Stomach (tissue), 8 donors: ENCODE measurements at regions not wholly inside any gene's neighbourhood (a gene's known extent, or its start where the extent isn't known, plus 50 kb on each side); places are given as distances from the start of the nearest gene placed in this dataset.

Experiments
- DNase-seq, 2 donors: peaks; one replicate each; pipeline versions ENCODE4 v3.0.0 to v3.0.0-alpha.2; 2013 to 2019
- H3K27ac ChIP-seq, 5 donors: fragments of 200-600 bp in 4 of 5; sonication (generic) in 4 of 5; one replicate each; pipeline ENCODE4 v1.5.1; 2013 to 2019; ENCODE audit warnings: mild to moderate bottlenecking in 1 of 5, moderate library complexity in 1 of 5
- H3K27me3 ChIP-seq, 3 donors: fragments of 200-600 bp; sonication (generic); one replicate each; pipeline ENCODE4 v1.5.1; 2017 to 2019; ENCODE audit warnings: mixed run types in 1 of 3
- H3K36me3 ChIP-seq, 4 donors: fragments of 200-600 bp; sonication (generic); 1 replicate in 3 of 4; 2 replicates in 1 of 4; pipeline ENCODE4 v1.5.1; 2016 to 2019
- H3K4me1 ChIP-seq, 4 donors: fragments of 200-600 bp; sonication (generic); one replicate each; pipeline ENCODE4 v1.5.1; 2016 to 2019
- H3K4me3 ChIP-seq, 4 donors: fragments of 200-600 bp; sonication (generic) in 3 of 4; one replicate each; pipeline ENCODE4 v1.5.1; 2016 to 2019; ENCODE audit warnings: mild to moderate bottlenecking in 1 of 4
- H3K9me3 ChIP-seq, 4 donors: fragments of 200-600 bp; sonication (generic); one replicate each; pipeline ENCODE4 v1.5.1; 2016 to 2019
- EP300 ChIP-seq: sonication (generic); formaldehyde crosslinking; IDR thresholded peaks from one replicate; pipeline ENCODE4 v1.6.1; 2017; ENCODE audit warnings: antibody characterized with exemption
- POLR2A ChIP-seq, 4 donors: fragments of 450-650 bp; IDR thresholded peaks; one replicate each; pipeline ENCODE4 v1.6.1; 2016; ENCODE audit warnings: antibody characterized with exemption in 4 of 4, control low read depth in 2 of 4, mild to moderate bottlenecking in 1 of 4, moderate library complexity in 1 of 4
- POLR2AphosphoS5 ChIP-seq, 3 donors: sonication (generic); formaldehyde crosslinking; IDR thresholded peaks; one replicate each; pipeline ENCODE4 v1.6.1; 2016; ENCODE audit warnings: antibody characterized with exemption in 3 of 3
- whole genome bisulfite sequencing, 5 donors: extraction: QIAGEN DNeasy Blood & Tissue Kit in 3 of 5; methylation state at CpG; one replicate each; pipeline versions ENCODE4 v1.1.5 to v1.1.7; 2013 to 2018; 5-methylcytosine and 5-hydroxymethylcytosine counted together
- intact Hi-C: fragments of 100-400 bp; cut with DNase I; formaldehyde crosslinking; loops from one replicate; pipeline ENCODE4 v1.15.1; 2023; ENCODE audit warnings: low total_unique reads
- TF ChIP-seq, protein P1 (sequence below), 7 experiments: fragments of 450-650 bp in 4 of 7; fragments of 200-600 bp in 3 of 7; sonication (generic) in 3 of 7; IDR thresholded peaks; one replicate each; pipeline ENCODE4 v1.5.1; 2016 to 2019; ENCODE audit warnings: antibody characterized with exemption in 7 of 7, control low read depth in 2 of 7, mild to moderate bottlenecking in 1 of 7
- donor health status: healthy with polysubstance abuse.
- donor health status: Bipolar disorder and iron deficiency.
- donor health status: healthy.

DNA sequence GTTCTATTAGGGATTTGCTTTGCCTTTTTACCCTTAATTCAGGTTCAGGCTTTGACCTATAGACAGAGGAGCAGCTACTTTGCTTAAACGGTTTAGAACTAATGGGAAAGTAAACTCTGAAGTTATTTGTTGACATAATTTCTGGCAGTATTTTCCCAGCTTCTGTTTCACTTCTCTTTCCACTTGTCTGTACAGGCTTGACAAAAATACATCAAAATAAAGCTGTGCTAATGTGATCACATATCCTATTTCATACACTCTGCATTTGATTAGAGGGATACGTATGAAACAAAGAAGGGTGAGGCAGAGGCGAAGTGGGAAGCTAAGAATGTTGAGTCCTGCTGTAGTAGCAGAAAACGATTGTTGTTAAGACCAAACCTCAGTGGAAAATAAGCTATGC lies 389.1 kb upstream of the RARB start:
- no peak overlapping the region for H3K4me3 ChIP-seq

GRCh38 chr3:25040748-25041147 lies 387.3 kb upstream of the RARB start:
- TF ChIP-seq, protein P1, sequence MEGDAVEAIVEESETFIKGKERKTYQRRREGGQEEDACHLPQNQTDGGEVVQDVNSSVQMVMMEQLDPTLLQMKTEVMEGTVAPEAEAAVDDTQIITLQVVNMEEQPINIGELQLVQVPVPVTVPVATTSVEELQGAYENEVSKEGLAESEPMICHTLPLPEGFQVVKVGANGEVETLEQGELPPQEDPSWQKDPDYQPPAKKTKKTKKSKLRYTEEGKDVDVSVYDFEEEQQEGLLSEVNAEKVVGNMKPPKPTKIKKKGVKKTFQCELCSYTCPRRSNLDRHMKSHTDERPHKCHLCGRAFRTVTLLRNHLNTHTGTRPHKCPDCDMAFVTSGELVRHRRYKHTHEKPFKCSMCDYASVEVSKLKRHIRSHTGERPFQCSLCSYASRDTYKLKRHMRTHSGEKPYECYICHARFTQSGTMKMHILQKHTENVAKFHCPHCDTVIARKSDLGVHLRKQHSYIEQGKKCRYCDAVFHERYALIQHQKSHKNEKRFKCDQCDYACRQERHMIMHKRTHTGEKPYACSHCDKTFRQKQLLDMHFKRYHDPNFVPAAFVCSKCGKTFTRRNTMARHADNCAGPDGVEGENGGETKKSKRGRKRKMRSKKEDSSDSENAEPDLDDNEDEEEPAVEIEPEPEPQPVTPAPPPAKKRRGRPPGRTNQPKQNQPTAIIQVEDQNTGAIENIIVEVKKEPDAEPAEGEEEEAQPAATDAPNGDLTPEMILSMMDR (IDR thresholded peaks at IDR 0.05) = no peak
- no peak for TF ChIP-seq POLR2AphosphoS5 (IDR thresholded peaks at IDR 0.05)
- no peak for TF ChIP-seq EP300
- no peak for TF ChIP-seq POLR2A (IDR thresholded peaks at IDR 0.05)
- Histone ChIP-seq H3K27ac (no peak overlapping the region), H3K4me1 (peaks cover 3 to 37% (median 19%) of the 10 kb centered on the region in 4 donors), H3K9me3 (no peaks in the 10 kb centered on the region), H3K27me3 (no peaks in the 10 kb centered on the region), H3K36me3 (no peaks in the 10 kb centered on the region), H3K4me3 (no peak overlapping the region)
- intact Hi-C loops = no loop called here
- DNase-seq = no peak
- WGBS, 5 donors = 83 to 92% (median 87%) methylated on average over 3 of the region's 3 CpGs

More for the DNA sequence above, 389.1 kb upstream of the RARB start:
- Histone ChIP-seq H3K27me3 (no peaks in the 10 kb centered on the region), H3K36me3 (no peaks in the 10 kb centered on the region), H3K27ac (no peak overlapping the region), H3K9me3 (no peaks in the 10 kb centered on the region), H3K4me1 (peaks cover 3 to 27% (median 15%) of the 10 kb centered on the region in 4 donors)
- TF ChIP-seq POLR2A (IDR thresholded peaks at IDR 0.05) (no peak), EP300 (no peak), POLR2AphosphoS5 (IDR thresholded peaks at IDR 0.05) (no peak)
- TF ChIP-seq, protein P1 (IDR thresholded peaks at IDR 0.05) = no peak
- WGBS, 5 donors = 22 to 35% (median 31%) methylated on average over 4 of the region's 4 CpGs
- intact Hi-C loops = no loop called here
- DNase-seq = peak in 1 of 2 donors; percentile 44

DNA sequence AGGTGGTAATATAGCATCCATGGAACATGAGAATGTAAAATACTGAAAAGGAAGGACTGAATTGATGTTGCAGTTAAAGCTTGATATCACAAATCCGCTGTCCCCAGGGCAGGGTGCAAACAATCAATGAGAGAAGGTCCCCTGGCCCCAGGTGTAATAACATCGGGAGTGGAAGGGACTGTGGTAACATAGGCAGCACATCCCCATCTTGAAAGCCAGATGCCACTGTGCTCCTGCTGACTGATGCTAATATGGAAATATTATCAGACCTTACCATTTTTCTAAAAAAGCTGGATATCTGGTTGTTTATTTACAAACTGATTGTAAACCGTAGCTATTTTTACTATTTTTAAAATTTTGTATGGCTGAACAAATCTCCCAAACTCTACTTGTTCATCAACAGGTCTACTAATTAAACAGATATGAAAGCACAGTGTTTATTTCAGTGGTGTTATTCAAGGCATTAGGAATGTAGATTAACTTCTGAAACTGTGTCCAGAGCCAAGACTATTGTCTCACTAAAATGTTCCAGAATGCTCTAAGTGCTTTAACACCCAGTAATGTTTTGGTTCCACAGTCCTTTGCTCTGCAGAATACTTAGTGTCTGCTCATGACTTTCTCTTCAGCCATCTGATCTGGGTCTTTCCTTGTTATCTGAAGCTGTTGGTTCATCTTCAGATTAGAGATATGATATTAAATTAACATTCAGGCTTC lies 386.0 kb upstream of the RARB start:
- 71 to 81% (median 72%) methylated on average over 3 of the region's 3 CpGs for WGBS, 5 donors
- H3K4me1 ChIP-seq = peaks cover 3 to 35% (median 19%) of the 10 kb centered on the region in 4 donors
- no peak overlapping the region for H3K27ac ChIP-seq
- no peaks in the 10 kb centered on the region for H3K36me3 ChIP-seq
- no peak overlapping the region for H3K4me3 ChIP-seq
- TF ChIP-seq, protein P1 (IDR thresholded peaks at IDR 0.05) = no peak
- TF ChIP-seq EP300 (no peak), POLR2AphosphoS5 (IDR thresholded peaks at IDR 0.05) (no peak), POLR2A (IDR thresholded peaks at IDR 0.05) (no peak)
- no peaks in the 10 kb centered on the region for H3K27me3 ChIP-seq
- intact Hi-C loops = no loop called here
- DNase-seq = no peak
- no peaks in the 10 kb centered on the region for H3K9me3 ChIP-seq

- Histone ChIP-seq H3K4me3 (no peak overlapping the region), H3K27me3 (no peaks in the 10 kb centered on the region), H3K36me3 (no peaks in the 10 kb centered on the region), H3K9me3 (no peaks in the 10 kb centered on the region), H3K27ac (no peak overlapping the region), H3K4me1 (peaks cover 0 to 24% (median 13%) of the 10 kb centered on the region in 4 donors)
- WGBS, 5 donors = 68 to 90% (median 86%) methylated on average over 2 of the region's 2 CpGs
- intact Hi-C loops = no loop called here
- no peak for DNase-seq
- TF ChIP-seq, protein P1 (IDR thresholded peaks at IDR 0.05) = no peak
- no peak for TF ChIP-seq EP300
- no peak for TF ChIP-seq POLR2AphosphoS5 (IDR thresholded peaks at IDR 0.05)
- TF ChIP-seq POLR2A (IDR thresholded peaks at IDR 0.05) = no peak
Observed at GRCh38 chr3:25043177-25043576, 384.9 kb upstream of the RARB start.
